Activated CD4-positive, alpha-beta T cell treated with anti-CD3 and anti-CD28 coated beads for 24 hours (primary cell): ENCODE measurements at regions not wholly inside any gene's neighbourhood (a gene's known extent, or its start where the extent isn't known, plus 50 kb on each side); places are given as distances from the start of the nearest gene placed in this dataset.
"Not testable (repeated sequence)": the region's sequence is repeated elsewhere in the genome, so short reads cannot be mapped to it uniquely, and the experiment has no call there.

Experiments used
- DNase-seq, 2 donors: peaks; one replicate each; pipeline ENCODE4 v3.0.0-alpha.2; 2020; ENCODE audit warnings: low read depth in 2 of 2

GRCh38 chr4:71081192-71081591 is 87.7 kb downstream of the DCK start:
- no peak for DNase-seq

- no peak for DNase-seq
Observed at GRCh38 chr4:71093745-71094144, 100.3 kb downstream of the DCK start.

GRCh38 chr4:71094201-71094600 is 100.8 kb downstream of the DCK start:
- no peak for DNase-seq

- DNase-seq: no peak
Observed at GRCh38 chr4:71095141-71095540, 101.7 kb downstream of the DCK start.

GRCh38 chr4:71095545-71095944 is 102.1 kb downstream of the DCK start:
- no peak for DNase-seq

GRCh38 chr4:71107726-71108125 is 114.3 kb downstream of the DCK start:
- DNase-seq: no peak

GRCh38 chr4:71110499-71110898 is 117.0 kb downstream of the DCK start:
- DNase-seq: no peak

GRCh38 chr4:71111133-71111532 is 117.7 kb downstream of the DCK start:
- DNase-seq: not testable (repeated sequence)

- DNase-seq: no peak
Observed at GRCh38 chr4:71113294-71113693, 119.8 kb downstream of the DCK start.

GRCh38 chr4:71120831-71121524 is 127.5 kb downstream of the DCK start:
- no peak for DNase-seq

GRCh38 chr4:71123951-71124350 is 130.5 kb downstream of the DCK start:
- no peak for DNase-seq

GRCh38 chr4:71125137-71125536 is 131.7 kb downstream of the DCK start:
- no peak for DNase-seq

GRCh38 chr4:71126719-71127118 is 133.3 kb downstream of the DCK start:
- DNase-seq: no peak

- DNase-seq: no peak
Observed at GRCh38 chr4:71130827-71131603, 137.6 kb downstream of the DCK start.

GRCh38 chr4:71132486-71132885 is 139.0 kb downstream of the DCK start:
- DNase-seq: no peak

GRCh38 chr4:71133491-71133890 is 140.0 kb downstream of the DCK start:
- DNase-seq: no peak

GRCh38 chr4:71136071-71136470 is 142.6 kb downstream of the DCK start:
- no peak for DNase-seq

GRCh38 chr4:71138007-71138615 is 144.7 kb downstream of the DCK start:
- no peak for DNase-seq

- no peak for DNase-seq
Observed at GRCh38 chr4:71140563-71140962, 147.1 kb downstream of the DCK start.

GRCh38 chr4:71141125-71141524 is 147.7 kb downstream of the DCK start:
- no peak for DNase-seq

GRCh38 chr4:71147261-71147660 is 153.8 kb downstream of the DCK start:
- DNase-seq: no peak

GRCh38 chr4:71148545-71148944 is 155.1 kb downstream of the DCK start:
- DNase-seq: no peak

GRCh38 chr4:71151054-71151453 is 157.6 kb downstream of the DCK start:
- no peak for DNase-seq
